Suprapubic skin (tissue), 4 donors: ENCODE measurements at regions not wholly inside any gene's neighbourhood (a gene's known extent, or its start where the extent isn't known, plus 50 kb on each side); places are given as distances from the start of the nearest gene placed in this dataset.

Experiments used
- DNase-seq, 2 donors: peaks; one replicate each; pipeline ENCODE4 v3.0.0-alpha.2; 2019; ENCODE audit warnings: low spot score in 2 of 2
- H3K27ac ChIP-seq: fragments of 200-600 bp; sonication (generic); one replicate; pipeline ENCODE4 v1.5.1; 2019
- H3K27me3 ChIP-seq: fragments of 200-600 bp; sonication (generic); one replicate; pipeline ENCODE4 v1.5.1; 2019
- H3K36me3 ChIP-seq: fragments of 200-600 bp; sonication (generic); one replicate; pipeline ENCODE4 v1.5.1; 2019
- H3K4me1 ChIP-seq: fragments of 200-600 bp; sonication (generic); one replicate; pipeline ENCODE4 v1.5.1; 2019
- H3K4me3 ChIP-seq: fragments of 200-600 bp; sonication (generic); one replicate; pipeline ENCODE4 v1.5.1; 2019; ENCODE audit warnings: mild to moderate bottlenecking
- H3K9me3 ChIP-seq: fragments of 200-600 bp; sonication (generic); one replicate; pipeline ENCODE4 v1.5.1; 2019
- EP300 ChIP-seq: sonication (generic); formaldehyde crosslinking; IDR thresholded peaks from one replicate; pipeline ENCODE4 v1.6.1; 2017; ENCODE audit warnings: antibody characterized with exemption
- POLR2A ChIP-seq, 2 donors: fragments of 450-650 bp; IDR thresholded peaks; one replicate each; pipeline ENCODE4 v1.6.1; 2017; ENCODE audit warnings: antibody characterized with exemption in 2 of 2, mild to moderate bottlenecking in 2 of 2, moderate library complexity in 2 of 2
- POLR2AphosphoS5 ChIP-seq, 3 donors: sonication (generic); formaldehyde crosslinking; IDR thresholded peaks; one replicate each; pipeline ENCODE4 v1.6.1; 2017; ENCODE audit warnings: antibody characterized with exemption in 3 of 3
- WGBS: methylation state at CpG from one replicate; pipeline ENCODE4 v1.1.5; 2018; 5-methylcytosine and 5-hydroxymethylcytosine counted together
- TF ChIP-seq, protein P1 (sequence below), 2 donors: fragments of 200-600 bp in 1 of 2; fragments of 450-650 bp in 1 of 2; sonication (generic) in 1 of 2; IDR thresholded peaks; one replicate each; pipeline ENCODE4 v1.5.1; 2016 to 2019; ENCODE audit warnings: antibody characterized with exemption in 2 of 2, mild to moderate bottlenecking in 1 of 2, moderate library complexity in 1 of 2

DNA sequence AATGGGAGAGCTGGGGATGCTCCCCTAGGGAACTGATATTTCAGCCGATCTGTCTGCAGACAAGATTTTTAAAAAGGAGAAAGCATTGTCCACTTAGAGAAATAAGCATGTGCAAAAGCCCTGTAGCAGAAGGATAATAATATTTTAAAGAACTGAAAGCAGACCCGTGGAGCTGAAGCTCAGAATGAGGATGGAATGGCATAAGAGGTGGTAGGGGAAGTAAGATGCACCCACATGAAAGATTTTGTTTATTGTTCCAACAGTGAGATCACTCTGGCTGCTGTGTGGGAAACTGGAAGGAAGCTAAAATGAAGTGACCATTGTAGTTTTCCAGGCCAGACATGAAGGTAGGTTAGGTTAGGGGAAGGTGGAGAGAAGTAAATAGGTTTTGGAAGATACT, 266.4 kb upstream of the PRDM1 start:
- 82% methylated on average over 2 of the region's 2 CpGs for WGBS
- TF ChIP-seq POLR2AphosphoS5 (IDR thresholded peaks at IDR 0.05) (no peak), EP300 (no peak)
- no peak overlapping the region for H3K27ac ChIP-seq
- H3K4me3 ChIP-seq, result no peak overlapping the region
- H3K9me3 ChIP-seq, result no peaks in the 10 kb centered on the region
- H3K4me1 ChIP-seq, result peaks cover 16% of the 10 kb centered on the region
- no peak for DNase-seq
- no peaks in the 10 kb centered on the region for H3K27me3 ChIP-seq
- no peaks in the 10 kb centered on the region for H3K36me3 ChIP-seq

DNA sequence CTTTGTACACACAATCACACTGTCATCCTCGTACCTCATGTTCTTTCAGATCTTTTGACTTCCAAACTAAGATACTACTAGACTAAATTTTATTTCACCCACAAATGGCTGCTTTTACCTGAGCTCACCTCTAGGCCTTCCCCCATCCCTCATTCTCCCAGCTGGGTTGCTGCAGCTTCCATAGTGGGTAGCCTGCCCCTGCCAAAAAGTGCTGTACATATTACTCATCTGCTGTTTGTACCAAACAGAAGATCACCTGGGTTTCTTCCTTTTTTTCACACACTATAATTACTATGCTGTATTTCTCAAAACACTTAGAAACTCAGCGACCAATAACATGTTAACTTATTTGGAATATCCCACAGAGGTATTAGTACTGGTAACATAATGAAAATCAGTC, 267.6 kb upstream of the PRDM1 start:
- H3K27ac ChIP-seq, result no peak overlapping the region
- WGBS, result 85% methylated on average over 2 of the region's 2 CpGs
- TF ChIP-seq POLR2A (IDR thresholded peaks at IDR 0.05) (no peak), EP300 (no peak), POLR2AphosphoS5 (IDR thresholded peaks at IDR 0.05) (no peak)
- TF ChIP-seq, protein P1, sequence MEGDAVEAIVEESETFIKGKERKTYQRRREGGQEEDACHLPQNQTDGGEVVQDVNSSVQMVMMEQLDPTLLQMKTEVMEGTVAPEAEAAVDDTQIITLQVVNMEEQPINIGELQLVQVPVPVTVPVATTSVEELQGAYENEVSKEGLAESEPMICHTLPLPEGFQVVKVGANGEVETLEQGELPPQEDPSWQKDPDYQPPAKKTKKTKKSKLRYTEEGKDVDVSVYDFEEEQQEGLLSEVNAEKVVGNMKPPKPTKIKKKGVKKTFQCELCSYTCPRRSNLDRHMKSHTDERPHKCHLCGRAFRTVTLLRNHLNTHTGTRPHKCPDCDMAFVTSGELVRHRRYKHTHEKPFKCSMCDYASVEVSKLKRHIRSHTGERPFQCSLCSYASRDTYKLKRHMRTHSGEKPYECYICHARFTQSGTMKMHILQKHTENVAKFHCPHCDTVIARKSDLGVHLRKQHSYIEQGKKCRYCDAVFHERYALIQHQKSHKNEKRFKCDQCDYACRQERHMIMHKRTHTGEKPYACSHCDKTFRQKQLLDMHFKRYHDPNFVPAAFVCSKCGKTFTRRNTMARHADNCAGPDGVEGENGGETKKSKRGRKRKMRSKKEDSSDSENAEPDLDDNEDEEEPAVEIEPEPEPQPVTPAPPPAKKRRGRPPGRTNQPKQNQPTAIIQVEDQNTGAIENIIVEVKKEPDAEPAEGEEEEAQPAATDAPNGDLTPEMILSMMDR (IDR thresholded peaks at IDR 0.05), result no peak
- no peaks in the 10 kb centered on the region for H3K27me3 ChIP-seq
- H3K36me3 ChIP-seq, result no peaks in the 10 kb centered on the region
- no peak for DNase-seq
- H3K9me3 ChIP-seq, result no peaks in the 10 kb centered on the region
- no peak overlapping the region for H3K4me3 ChIP-seq
- peaks cover 16% of the 10 kb centered on the region for H3K4me1 ChIP-seq

- DNase-seq, result no peak
- whole genome bisulfite sequencing, result 82% methylated on average over 6 of the region's 6 CpGs
- peaks cover 16% of the 10 kb centered on the region for H3K4me1 ChIP-seq
- H3K9me3 ChIP-seq, result no peaks in the 10 kb centered on the region
- no peaks in the 10 kb centered on the region for H3K27me3 ChIP-seq
- H3K4me3 ChIP-seq, result no peak overlapping the region
- no peaks in the 10 kb centered on the region for H3K36me3 ChIP-seq
- TF ChIP-seq, protein P1 (IDR thresholded peaks at IDR 0.05), result no peak
- no peak for TF ChIP-seq EP300
- no peak for TF ChIP-seq POLR2A (IDR thresholded peaks at IDR 0.05)
- TF ChIP-seq POLR2AphosphoS5 (IDR thresholded peaks at IDR 0.05), result no peak
- H3K27ac ChIP-seq, result no peak overlapping the region
Measured at GRCh38 chr6:105817961-105818360, 268.2 kb upstream of the PRDM1 start.

- no peak for DNase-seq
- Histone ChIP-seq H3K4me3 (no peak overlapping the region), H3K27me3 (no peaks in the 10 kb centered on the region), H3K9me3 (no peaks in the 10 kb centered on the region), H3K36me3 (no peaks in the 10 kb centered on the region), H3K4me1 (peaks cover 16% of the 10 kb centered on the region), H3K27ac (no peak overlapping the region)
- 46% methylated on average over 8 of the region's 8 CpGs for WGBS
- no peak for TF ChIP-seq POLR2A (IDR thresholded peaks at IDR 0.05)
- no peak for TF ChIP-seq POLR2AphosphoS5 (IDR thresholded peaks at IDR 0.05)
- TF ChIP-seq, protein P1 (IDR thresholded peaks at IDR 0.05), result no peak
- TF ChIP-seq EP300, result no peak
Measured at GRCh38 chr6:105817370-105817769, 268.8 kb upstream of the PRDM1 start.

- Histone ChIP-seq H3K4me1 (peaks cover 16% of the 10 kb centered on the region), H3K4me3 (no peak overlapping the region), H3K9me3 (no peaks in the 10 kb centered on the region), H3K27me3 (no peaks in the 10 kb centered on the region), H3K27ac (no peak overlapping the region), H3K36me3 (no peaks in the 10 kb centered on the region)
- TF ChIP-seq EP300, result no peak
- no peak for TF ChIP-seq POLR2AphosphoS5 (IDR thresholded peaks at IDR 0.05)
- TF ChIP-seq, protein P1 (IDR thresholded peaks at IDR 0.05), result no peak
- no peak for TF ChIP-seq POLR2A (IDR thresholded peaks at IDR 0.05)
- no peak for DNase-seq
- WGBS, result 79% methylated on average over 4 of the region's 4 CpGs
Measured at GRCh38 chr6:105816847-105817246, 269.3 kb upstream of the PRDM1 start.
